ENCODE measurements at regions not wholly inside any gene's neighbourhood (a gene's known extent, or its start where the extent isn't known, plus 50 kb on each side); places are given as distances from the start of the nearest gene placed in this dataset.

- Histone ChIP-seq H3K9me3 (ENCODE audit: control insufficient read depth, low read length) (no peaks in the 10 kb centered on the region), H3K36me3 (ENCODE audit: control insufficient read depth, insufficient read depth, low read length, severe bottlenecking) (no peaks in the 10 kb centered on the region), H3K4me3 (ENCODE audit: low read length) (no peak overlapping the region), H3K4me1 (ENCODE audit: control insufficient read depth, insufficient read depth, low read length) (peaks cover 35% of the 10 kb centered on the region), H3K27me3 (replicated peaks; ENCODE audit: control insufficient read depth, insufficient read depth, low read length) (no peaks in the 10 kb centered on the region), H3K9ac (ENCODE audit: low read length) (no peak overlapping the region)
- DNase-seq (ENCODE audit: low read depth) = peak; percentile 31
Observed at GRCh38 chr21:35768187-35768586, 292.1 kb downstream of the SETD4 start.

GRCh38 chr21:35764586-35764985 is 295.7 kb downstream of the SETD4 start:
- no peak overlapping the region for H3K9ac ChIP-seq (ENCODE audit: low read length)
- H3K9me3 ChIP-seq (ENCODE audit: control insufficient read depth, low read length) = no peaks in the 10 kb centered on the region
- DNase-seq (ENCODE audit: low read depth) = no peak
- no peak overlapping the region for H3K4me3 ChIP-seq (ENCODE audit: low read length)
- H3K36me3 ChIP-seq (ENCODE audit: control insufficient read depth, insufficient read depth, low read length, severe bottlenecking) = no peaks in the 10 kb centered on the region
- no peaks in the 10 kb centered on the region for H3K27me3 ChIP-seq (replicated peaks; ENCODE audit: control insufficient read depth, insufficient read depth, low read length)
- peaks cover 36% of the 10 kb centered on the region for H3K4me1 ChIP-seq (ENCODE audit: control insufficient read depth, insufficient read depth, low read length)

DNA sequence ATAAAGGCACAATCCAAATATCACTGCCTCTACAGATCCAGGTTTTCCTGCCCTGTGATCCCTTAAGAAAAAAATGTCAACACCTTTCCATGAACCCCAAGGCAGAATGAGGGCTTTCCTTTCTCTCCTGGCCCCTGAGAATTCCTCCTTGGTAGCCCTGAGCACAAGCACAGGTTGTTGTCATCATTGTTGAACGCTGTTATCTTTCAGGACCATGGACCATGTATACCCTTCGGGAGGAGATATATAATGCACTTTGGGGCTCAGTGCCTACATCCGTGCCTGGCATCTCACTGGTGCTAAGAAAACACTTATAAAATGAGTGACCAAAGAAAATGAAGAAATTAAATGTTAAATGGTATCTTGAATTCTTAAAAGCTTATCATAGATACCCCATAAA is 296.2 kb downstream of the SETD4 start:
- no peak overlapping the region for H3K4me3 ChIP-seq (ENCODE audit: low read length)
- peaks cover 36% of the 10 kb centered on the region for H3K4me1 ChIP-seq (ENCODE audit: control insufficient read depth, insufficient read depth, low read length)
- no peaks in the 10 kb centered on the region for H3K36me3 ChIP-seq (ENCODE audit: control insufficient read depth, insufficient read depth, low read length, severe bottlenecking)
- no peaks in the 10 kb centered on the region for H3K9me3 ChIP-seq (ENCODE audit: control insufficient read depth, low read length)
- H3K9ac ChIP-seq (ENCODE audit: low read length) = no peak overlapping the region
- DNase-seq (ENCODE audit: low read depth) = no peak
- H3K27me3 ChIP-seq (replicated peaks; ENCODE audit: control insufficient read depth, insufficient read depth, low read length) = no peaks in the 10 kb centered on the region

DNA sequence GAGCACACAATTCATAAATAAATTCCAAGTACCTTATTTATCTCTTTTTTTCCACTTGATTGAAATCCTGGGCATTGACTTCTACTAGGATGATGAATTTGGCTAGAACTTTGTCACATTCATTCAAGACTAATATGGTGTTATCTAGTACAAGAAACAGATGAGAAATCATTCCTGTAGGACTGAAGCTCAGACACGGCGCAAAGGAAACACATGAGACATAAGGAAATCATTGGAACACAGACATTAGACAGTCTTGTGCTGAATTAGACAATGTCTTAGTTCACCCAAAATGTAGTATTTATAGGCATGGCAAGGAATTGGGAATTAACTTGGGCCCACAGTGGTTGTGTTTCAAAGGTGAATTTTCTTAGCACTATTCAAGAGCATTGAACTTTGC is 305.7 kb downstream of the SETD4 start:
- Histone ChIP-seq H3K9ac (ENCODE audit: low read length) (no peak overlapping the region), H3K9me3 (ENCODE audit: control insufficient read depth, low read length) (peaks cover 4% of the 10 kb centered on the region), H3K4me1 (ENCODE audit: control insufficient read depth, insufficient read depth, low read length) (no peaks in the 10 kb centered on the region), H3K4me3 (ENCODE audit: low read length) (no peak overlapping the region), H3K27me3 (replicated peaks; ENCODE audit: control insufficient read depth, insufficient read depth, low read length) (no peaks in the 10 kb centered on the region), H3K36me3 (ENCODE audit: control insufficient read depth, insufficient read depth, low read length, severe bottlenecking) (no peaks in the 10 kb centered on the region)
- no peak for DNase-seq (ENCODE audit: low read depth)

DNA sequence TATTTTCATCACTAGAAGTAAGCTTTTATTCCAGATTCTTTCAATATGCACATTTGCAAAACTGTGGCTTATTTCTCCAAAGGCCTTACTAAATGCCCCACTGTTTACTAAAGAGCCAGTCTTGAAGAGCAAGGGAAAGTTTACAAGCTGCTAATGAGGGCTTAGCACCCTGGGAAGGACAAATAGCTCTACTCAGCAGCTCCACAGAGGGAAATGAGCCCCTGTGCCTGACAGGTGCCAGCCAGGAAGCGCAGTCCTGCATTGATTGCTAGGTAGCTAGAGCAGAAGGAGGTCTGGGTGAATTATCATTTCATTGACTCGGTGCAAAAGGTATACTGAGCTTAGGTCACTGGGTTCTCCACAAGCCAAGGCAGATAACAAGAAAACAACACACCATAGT is 307.0 kb downstream of the SETD4 start:
- no peaks in the 10 kb centered on the region for H3K27me3 ChIP-seq (replicated peaks; ENCODE audit: control insufficient read depth, insufficient read depth, low read length)
- H3K4me1 ChIP-seq (ENCODE audit: control insufficient read depth, insufficient read depth, low read length) = no peaks in the 10 kb centered on the region
- H3K36me3 ChIP-seq (ENCODE audit: control insufficient read depth, insufficient read depth, low read length, severe bottlenecking) = no peaks in the 10 kb centered on the region
- H3K9ac ChIP-seq (ENCODE audit: low read length) = no peak overlapping the region
- H3K4me3 ChIP-seq (ENCODE audit: low read length) = no peak overlapping the region
- no peak for DNase-seq (ENCODE audit: low read depth)
- peaks cover 5% of the 10 kb centered on the region for H3K9me3 ChIP-seq (ENCODE audit: control insufficient read depth, low read length)

DNA sequence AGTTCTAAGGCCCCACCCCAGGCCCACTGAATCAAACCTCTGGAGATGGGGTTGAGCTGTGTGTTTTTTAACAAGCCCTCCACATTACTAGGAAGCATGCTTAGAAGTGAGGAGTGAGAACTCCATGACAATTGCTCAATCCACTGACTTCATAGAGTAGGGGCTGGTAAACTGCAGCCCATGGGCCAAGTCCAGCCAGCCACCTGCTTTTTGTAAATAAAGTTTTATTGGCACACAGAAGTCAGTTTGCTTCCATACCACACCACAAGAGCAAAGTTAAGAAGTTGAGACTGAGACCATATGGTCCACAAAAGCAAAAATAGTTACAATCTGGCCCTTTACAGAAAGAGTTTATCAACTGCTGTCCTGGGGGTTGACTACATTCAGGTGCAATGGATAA is 309.2 kb downstream of the SETD4 start:
- no peak for DNase-seq (ENCODE audit: low read depth)
- H3K36me3 ChIP-seq (ENCODE audit: control insufficient read depth, insufficient read depth, low read length, severe bottlenecking) = no peaks in the 10 kb centered on the region
- no peaks in the 10 kb centered on the region for H3K4me1 ChIP-seq (ENCODE audit: control insufficient read depth, insufficient read depth, low read length)
- no peak overlapping the region for H3K9ac ChIP-seq (ENCODE audit: low read length)
- no peak overlapping the region for H3K4me3 ChIP-seq (ENCODE audit: low read length)
- H3K9me3 ChIP-seq (ENCODE audit: control insufficient read depth, low read length) = peaks cover 5% of the 10 kb centered on the region
- no peaks in the 10 kb centered on the region for H3K27me3 ChIP-seq (replicated peaks; ENCODE audit: control insufficient read depth, insufficient read depth, low read length)

DNA sequence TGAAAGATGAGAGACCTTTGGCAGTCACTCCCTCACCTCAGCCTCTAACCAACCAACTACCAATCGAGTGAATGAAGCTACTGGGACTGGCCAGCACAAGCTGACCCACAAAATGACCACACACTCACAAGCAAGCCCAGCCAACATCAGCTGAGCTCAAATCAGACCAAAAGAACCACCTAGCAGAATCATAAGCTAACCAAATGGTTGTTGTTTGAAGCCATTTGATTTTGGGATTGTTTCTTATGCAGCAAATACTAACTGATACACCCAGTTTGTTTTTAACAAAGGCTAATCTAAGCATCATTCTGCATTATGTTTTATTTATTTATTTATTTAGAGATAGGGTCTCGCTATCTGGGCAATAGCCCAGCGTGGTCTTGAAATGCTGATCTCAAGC is 310.4 kb downstream of the SETD4 start:
- DNase-seq (ENCODE audit: low read depth) = no peak
- H3K36me3 ChIP-seq (ENCODE audit: control insufficient read depth, insufficient read depth, low read length, severe bottlenecking) = no peaks in the 10 kb centered on the region
- no peak overlapping the region for H3K9ac ChIP-seq (ENCODE audit: low read length)
- no peaks in the 10 kb centered on the region for H3K27me3 ChIP-seq (replicated peaks; ENCODE audit: control insufficient read depth, insufficient read depth, low read length)
- H3K4me1 ChIP-seq (ENCODE audit: control insufficient read depth, insufficient read depth, low read length) = no peaks in the 10 kb centered on the region
- H3K9me3 ChIP-seq (ENCODE audit: control insufficient read depth, low read length) = peaks cover 5% of the 10 kb centered on the region
- H3K4me3 ChIP-seq (ENCODE audit: low read length) = no peak overlapping the region

GRCh38 chr21:35748678-35749314 is 311.5 kb downstream of the SETD4 start:
- no peaks in the 10 kb centered on the region for H3K27me3 ChIP-seq (replicated peaks; ENCODE audit: control insufficient read depth, insufficient read depth, low read length)
- H3K9ac ChIP-seq (ENCODE audit: low read length) = no peak overlapping the region
- no peaks in the 10 kb centered on the region for H3K36me3 ChIP-seq (ENCODE audit: control insufficient read depth, insufficient read depth, low read length, severe bottlenecking)
- H3K4me3 ChIP-seq (ENCODE audit: low read length) = no peak overlapping the region
- no peak for DNase-seq (ENCODE audit: low read depth)
- H3K4me1 ChIP-seq (ENCODE audit: control insufficient read depth, insufficient read depth, low read length) = no peaks in the 10 kb centered on the region
- H3K9me3 ChIP-seq (ENCODE audit: control insufficient read depth, low read length) = peaks cover 5% of the 10 kb centered on the region

DNA sequence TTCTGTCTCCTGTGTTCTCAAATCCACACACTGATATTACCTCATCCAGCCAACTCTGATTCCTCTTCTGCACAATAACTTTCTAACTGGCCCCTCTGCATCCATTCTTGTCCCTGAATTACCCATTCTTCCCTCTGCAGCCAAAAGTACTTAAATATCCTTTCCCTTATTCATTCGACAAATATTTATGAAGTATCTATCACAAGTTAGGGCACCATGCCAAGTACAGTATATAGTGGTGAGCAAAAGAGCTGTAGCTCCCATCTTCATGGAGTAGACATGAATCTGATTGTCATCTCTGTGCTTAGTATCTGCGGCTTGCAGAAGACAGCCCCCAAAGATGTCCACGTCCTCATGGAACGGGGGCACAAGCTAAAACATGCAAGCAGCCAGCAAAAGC is 316.8 kb downstream of the SETD4 start:
- Histone ChIP-seq H3K9ac (ENCODE audit: low read length) (no peak overlapping the region), H3K27me3 (replicated peaks; ENCODE audit: control insufficient read depth, insufficient read depth, low read length) (no peaks in the 10 kb centered on the region), H3K4me1 (ENCODE audit: control insufficient read depth, insufficient read depth, low read length) (peaks cover 4% of the 10 kb centered on the region), H3K4me3 (ENCODE audit: low read length) (no peak overlapping the region), H3K9me3 (ENCODE audit: control insufficient read depth, low read length) (peaks cover 12% of the 10 kb centered on the region), H3K36me3 (ENCODE audit: control insufficient read depth, insufficient read depth, low read length, severe bottlenecking) (no peaks in the 10 kb centered on the region)
- DNase-seq (ENCODE audit: low read depth) = no peak

GRCh38 chr21:35738347-35738961 is 321.9 kb downstream of the SETD4 start:
- H3K9me3 ChIP-seq (ENCODE audit: control insufficient read depth, low read length) = peaks cover 12% of the 10 kb centered on the region
- peaks cover 19% of the 10 kb centered on the region for H3K4me1 ChIP-seq (ENCODE audit: control insufficient read depth, insufficient read depth, low read length)
- DNase-seq (ENCODE audit: low read depth) = no peak
- no peak overlapping the region for H3K4me3 ChIP-seq (ENCODE audit: low read length)
- no peak overlapping the region for H3K9ac ChIP-seq (ENCODE audit: low read length)
- H3K36me3 ChIP-seq (ENCODE audit: control insufficient read depth, insufficient read depth, low read length, severe bottlenecking) = no peaks in the 10 kb centered on the region
- H3K27me3 ChIP-seq (replicated peaks; ENCODE audit: control insufficient read depth, insufficient read depth, low read length) = no peaks in the 10 kb centered on the region

GRCh38 chr21:35737899-35738346 is 322.4 kb downstream of the SETD4 start:
- Histone ChIP-seq H3K9me3 (ENCODE audit: control insufficient read depth, low read length) (peaks cover 12% of the 10 kb centered on the region), H3K27me3 (replicated peaks; ENCODE audit: control insufficient read depth, insufficient read depth, low read length) (no peaks in the 10 kb centered on the region), H3K9ac (ENCODE audit: low read length) (no peak overlapping the region), H3K36me3 (ENCODE audit: control insufficient read depth, insufficient read depth, low read length, severe bottlenecking) (no peaks in the 10 kb centered on the region), H3K4me3 (ENCODE audit: low read length) (no peak overlapping the region), H3K4me1 (ENCODE audit: control insufficient read depth, insufficient read depth, low read length) (peaks cover 19% of the 10 kb centered on the region)
- peak; percentile 69 for DNase-seq (ENCODE audit: low read depth)

DNA sequence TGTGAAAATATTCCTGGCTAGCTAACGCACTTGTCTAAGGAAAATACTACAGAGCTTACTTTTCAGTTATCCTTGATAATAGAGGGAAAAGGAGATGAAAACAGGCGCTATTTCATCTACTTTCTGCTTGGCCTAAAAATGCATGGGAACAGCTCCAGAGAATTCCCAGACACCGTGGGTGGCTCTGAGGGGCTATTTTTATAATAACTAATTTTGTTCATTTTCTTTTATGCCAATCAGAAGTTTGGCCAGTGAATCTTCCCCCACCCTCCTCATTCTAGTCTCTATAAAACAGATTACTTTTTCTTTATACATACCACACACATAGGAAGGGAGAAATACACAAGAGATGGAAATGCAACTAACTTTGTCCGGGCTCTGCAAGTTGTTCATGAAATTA is 322.9 kb downstream of the SETD4 start:
- Histone ChIP-seq H3K4me1 (ENCODE audit: control insufficient read depth, insufficient read depth, low read length) (peaks cover 19% of the 10 kb centered on the region), H3K27me3 (replicated peaks; ENCODE audit: control insufficient read depth, insufficient read depth, low read length) (no peaks in the 10 kb centered on the region), H3K9ac (ENCODE audit: low read length) (no peak overlapping the region), H3K36me3 (ENCODE audit: control insufficient read depth, insufficient read depth, low read length, severe bottlenecking) (no peaks in the 10 kb centered on the region), H3K4me3 (ENCODE audit: low read length) (no peak overlapping the region), H3K9me3 (ENCODE audit: control insufficient read depth, low read length) (peaks cover 12% of the 10 kb centered on the region)
- DNase-seq (ENCODE audit: low read depth) = no peak
